Gastroesophageal sphincter (tissue), 4 donors: ENCODE measurements at regions not wholly inside any gene's neighbourhood (a gene's known extent, or its start where the extent isn't known, plus 50 kb on each side); places are given as distances from the start of the nearest gene placed in this dataset.

Experiments used
- ATAC-seq: fragments of 150-250 bp; one replicate; pipeline ENCODE4 v1.9.1; 2016; ENCODE audit warnings: mild to moderate bottlenecking, moderate library complexity
- H3K27ac ChIP-seq, 4 donors: fragments of 200-600 bp; sonication (generic) in 3 of 4; 1 replicate in 3 of 4; 2 replicates in 1 of 4; pipeline ENCODE4 v1.5.1; 2016 to 2019
- H3K27me3 ChIP-seq: fragments of 200-600 bp; sonication (generic); one replicate; pipeline ENCODE4 v1.5.1; 2019
- H3K36me3 ChIP-seq, 2 donors: fragments of 200-600 bp; sonication (generic); one replicate each; pipeline ENCODE4 v1.5.1; 2019; ENCODE audit warnings: control low read depth in 1 of 2
- H3K4me1 ChIP-seq, 3 donors: fragments of 200-600 bp; sonication (generic); 1 replicate in 2 of 3; 2 replicates in 1 of 3; pipeline ENCODE4 v1.5.1; 2016 to 2019; ENCODE audit warnings: control low read depth in 2 of 3
- H3K4me3 ChIP-seq, 2 donors: fragments of 200-600 bp; sonication (generic); one replicate each; pipeline ENCODE4 v1.5.1; 2019; ENCODE audit warnings: mild to moderate bottlenecking in 1 of 2, moderate library complexity in 1 of 2
- H3K9me3 ChIP-seq, 3 donors: fragments of 200-600 bp; sonication (generic); one replicate each; pipeline ENCODE4 v1.5.1; 2017 to 2019; ENCODE audit warnings: control low read depth in 2 of 3
- CTCF ChIP-seq, 4 experiments: fragments of 200-600 bp in 2 of 4; fragments of 450-650 bp in 2 of 4; sonication (generic) in 1 of 4; IDR thresholded peaks; one replicate each; pipeline ENCODE4 v1.5.1; 2017 to 2019; ENCODE audit warnings: antibody characterized with exemption in 4 of 4, mild to moderate bottlenecking in 2 of 4, moderate library complexity in 2 of 4
- EP300 ChIP-seq: sonication (generic); formaldehyde crosslinking; IDR thresholded peaks from one replicate; pipeline ENCODE4 v1.6.1; 2017; ENCODE audit warnings: antibody characterized with exemption, mild to moderate bottlenecking
- POLR2A ChIP-seq, 2 donors: fragments of 450-650 bp; IDR thresholded peaks; one replicate each; pipeline ENCODE4 v1.6.1; 2017; ENCODE audit warnings: antibody characterized with exemption in 2 of 2, mild to moderate bottlenecking in 2 of 2, moderate library complexity in 1 of 2
- POLR2AphosphoS5 ChIP-seq: sonication (generic); formaldehyde crosslinking; IDR thresholded peaks from one replicate; pipeline ENCODE4 v1.6.1; 2017; ENCODE audit warnings: antibody characterized with exemption
- WGBS, 2 donors: methylation state at CpG; one replicate each; pipeline ENCODE4 v1.1.5; 2018; ENCODE audit warnings: low coverage in 1 of 2; 5-methylcytosine and 5-hydroxymethylcytosine counted together

GRCh38 chr3:78353231-78353630 lies 1313.3 kb downstream of the ROBO2 start:
- H3K4me1 ChIP-seq, result no peaks in the 10 kb centered on the region
- H3K27me3 ChIP-seq, result no peaks in the 10 kb centered on the region
- no peaks in the 10 kb centered on the region for H3K36me3 ChIP-seq
- ATAC-seq, result no peak
- no peak overlapping the region for H3K4me3 ChIP-seq
- H3K27ac ChIP-seq, result no peak overlapping the region
- WGBS, 2 donors, result 93 to 97% methylated on average over 3 of the region's 3 CpGs
- H3K9me3 ChIP-seq, result no peaks in the 10 kb centered on the region
- TF ChIP-seq EP300 (no peak), CTCF (IDR thresholded peaks at IDR 0.05) (no peak), POLR2AphosphoS5 (no peak), POLR2A (IDR thresholded peaks at IDR 0.05) (no peak)

- 65 to 92% methylated on average over 3 to 4 of the region's 4 CpGs for WGBS, 2 donors
- H3K27ac ChIP-seq, result no peak overlapping the region
These were observed 1321.0 kb downstream of the ROBO2 start for GRCh38 chr3:78360849-78361248.

DNA sequence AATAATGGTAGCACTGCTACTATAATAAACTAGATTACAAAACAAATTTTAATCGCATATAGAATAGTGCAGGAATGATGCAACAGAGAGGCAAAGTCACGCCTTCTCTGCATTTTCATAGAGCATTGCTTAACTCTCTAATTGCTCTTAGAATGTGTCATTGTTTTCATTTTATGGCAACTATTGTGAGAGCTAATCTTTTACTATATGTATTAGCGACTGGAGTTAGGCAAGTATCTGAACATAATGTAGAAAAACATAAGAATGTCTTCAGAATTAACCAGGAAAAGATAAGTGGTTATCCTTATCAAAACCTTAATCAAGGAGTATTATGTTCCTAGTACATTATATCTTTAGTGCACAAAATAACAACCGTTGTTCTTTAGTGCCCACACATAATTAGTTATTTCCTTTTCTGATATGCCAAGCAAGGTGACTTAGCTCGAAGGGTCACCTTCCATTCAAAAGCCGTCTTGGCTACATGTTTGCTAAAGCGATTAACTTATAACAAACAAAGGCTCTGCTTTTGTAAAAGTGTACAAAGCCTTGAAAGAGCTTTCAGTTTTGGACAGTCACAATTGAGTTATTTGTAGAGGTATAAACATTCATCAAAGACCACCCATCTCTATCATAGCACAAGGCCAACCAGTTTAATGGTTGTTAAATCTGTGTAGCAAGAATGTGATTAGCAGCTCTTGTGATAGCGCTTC lies 1328.9 kb downstream of the ROBO2 start:
- no peak for ATAC-seq
- no peaks in the 10 kb centered on the region for H3K4me1 ChIP-seq
- 69 to 74% methylated on average over 8 of the region's 8 CpGs for WGBS, 2 donors
- TF ChIP-seq CTCF (IDR thresholded peaks at IDR 0.05), result no peak
- no peak for TF ChIP-seq EP300
- H3K4me3 ChIP-seq, result no peak overlapping the region
- H3K36me3 ChIP-seq, result no peaks in the 10 kb centered on the region
- no peaks in the 10 kb centered on the region for H3K9me3 ChIP-seq
- H3K27ac ChIP-seq, result no peak overlapping the region
- H3K27me3 ChIP-seq, result no peaks in the 10 kb centered on the region

More at GRCh38 chr3:78360849-78361248, 1321.0 kb downstream of the ROBO2 start:
- no peak for ATAC-seq
- Histone ChIP-seq H3K9me3 (no peaks in the 10 kb centered on the region), H3K27me3 (no peaks in the 10 kb centered on the region), H3K4me3 (no peak overlapping the region), H3K4me1 (no peaks in the 10 kb centered on the region), H3K36me3 (no peaks in the 10 kb centered on the region)
- TF ChIP-seq CTCF (IDR thresholded peaks at IDR 0.05) (no peak), POLR2A (IDR thresholded peaks at IDR 0.05) (no peak), EP300 (no peak), POLR2AphosphoS5 (no peak)

DNA sequence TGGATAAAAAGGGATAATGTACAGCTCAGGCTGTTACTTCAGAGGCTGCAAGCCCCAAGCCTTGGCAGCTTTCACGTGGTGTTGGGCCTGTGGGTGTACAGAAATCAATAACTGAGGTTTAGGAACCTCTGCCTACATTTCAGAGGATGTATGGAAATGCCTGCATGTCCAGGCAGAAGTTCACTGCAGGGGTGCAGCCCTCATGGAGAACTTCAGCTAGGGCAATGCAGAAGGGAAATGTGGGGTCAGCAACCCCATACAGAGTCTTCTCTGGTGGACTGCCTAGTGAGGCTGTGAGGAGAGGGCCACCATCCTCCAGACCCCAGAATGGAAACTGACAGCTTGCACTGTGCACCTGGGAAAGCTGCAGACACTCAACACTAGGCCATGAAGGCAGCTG lies 1350.3 kb downstream of the ROBO2 start:
- Histone ChIP-seq H3K27me3 (no peaks in the 10 kb centered on the region), H3K9me3 (peaks cover 0 to 18% (median 0%) of the 10 kb centered on the region in 3 donors), H3K4me3 (no peak overlapping the region), H3K27ac (no peak overlapping the region), H3K36me3 (no peaks in the 10 kb centered on the region), H3K4me1 (no peaks in the 10 kb centered on the region)
- ATAC-seq, result no peak
- TF ChIP-seq CTCF (IDR thresholded peaks at IDR 0.05), result no peak
- no peak for TF ChIP-seq POLR2AphosphoS5
- TF ChIP-seq EP300, result no peak
- no peak for TF ChIP-seq POLR2A (IDR thresholded peaks at IDR 0.05)
- WGBS, 2 donors, result no CpG with 5 or more reads among the region's 1 CpG

DNA sequence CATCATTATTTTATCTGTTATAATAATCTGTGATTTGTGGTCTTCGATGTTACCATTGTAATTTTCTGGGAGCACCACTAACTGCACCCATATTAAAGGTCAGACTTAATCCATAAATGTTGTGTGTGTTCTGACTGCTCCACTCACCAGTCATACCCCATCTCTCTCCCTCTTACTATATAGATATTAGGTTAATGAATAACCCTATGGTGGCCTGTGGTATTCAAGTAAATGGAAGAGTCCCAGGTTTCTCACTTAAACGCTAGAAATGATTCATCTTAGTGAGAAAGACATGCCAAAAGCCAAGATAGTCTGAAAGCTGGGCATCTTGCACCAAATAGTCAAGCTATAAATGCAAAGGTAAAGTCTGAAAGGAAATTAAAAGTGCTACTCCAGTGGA lies 1358.5 kb downstream of the ROBO2 start:
- Histone ChIP-seq H3K27ac (no peak overlapping the region), H3K36me3 (no peaks in the 10 kb centered on the region), H3K27me3 (no peaks in the 10 kb centered on the region), H3K4me1 (no peaks in the 10 kb centered on the region), H3K4me3 (no peak overlapping the region), H3K9me3 (no peaks in the 10 kb centered on the region)
- TF ChIP-seq CTCF (IDR thresholded peaks at IDR 0.05) (no peak), POLR2AphosphoS5 (no peak), EP300 (no peak), POLR2A (IDR thresholded peaks at IDR 0.05) (no peak)
- no peak for ATAC-seq
- WGBS, 2 donors, result 65 to 75% methylated on average over 2 of the region's 2 CpGs
